H1 (cell line): ENCODE measurements at regions not wholly inside any gene's neighbourhood (a gene's known extent, or its start where the extent isn't known, plus 50 kb on each side); places are given as distances from the start of the nearest gene placed in this dataset.

Experiments
- CTCF ChIA-PET: fragments of 300-600 bp; sonication (Branson Sonifier 250); formaldehyde crosslinking; loops from one replicate; lab custom pipeline; 2021; ENCODE audit not compliant: partially characterized antibody; lab: Charles Lee
- POLR2A ChIA-PET: fragments of 300-600 bp; sonication (Branson Sonifier 250); formaldehyde crosslinking; loops from one replicate; lab custom pipeline; 2021; ENCODE audit warnings: inconsistent platforms; ENCODE audit not compliant: partially characterized antibody; lab: Charles Lee
- DNase-seq, 2 experiments: peaks; one replicate each; pipeline versions ENCODE4 v3.0.0 to v3.0.0-alpha.2; 2010 to 2022; ENCODE audit warnings: low spot score in 2 of 2, low read depth in 1 of 2, mixed read lengths in 1 of 2
- FAIRE-seq: peaks from 2 replicates; lab custom pipeline; 2011; peaks lifted over from hg19 to GRCh38; lab: Jason Lieb, UNC
- H2AFZ ChIP-seq: 2 replicates; pipeline ENCODE4 v1.8.1; 2012; ENCODE audit warnings: low read length, inconsistent platforms
- H2AK5ac ChIP-seq: 2 replicates; pipeline ENCODE4 v1.6.1; 2013; ENCODE audit warnings: low read depth, low read length
- H2BK120ac ChIP-seq: replicated peaks from 2 replicates; pipeline ENCODE3; 2013; ENCODE audit warnings: low read depth, low read length, inconsistent platforms
- H2BK12ac ChIP-seq: 2 replicates; pipeline ENCODE4 v1.6.1; 2013; ENCODE audit warnings: low read depth, low read length
- H2BK15ac ChIP-seq: 2 replicates; pipeline ENCODE4 v1.6.1; 2013; ENCODE audit warnings: low read length
- H2BK20ac ChIP-seq: 2 replicates; pipeline ENCODE4 v1.6.1; 2013; ENCODE audit warnings: low read length
- H2BK5ac ChIP-seq: 2 replicates; pipeline ENCODE4 v1.6.1; 2013; ENCODE audit warnings: low read depth, low read length
- H3K14ac ChIP-seq: 2 replicates; pipeline ENCODE4 v1.6.1; 2013; ENCODE audit warnings: inconsistent platforms; ENCODE audit not compliant: insufficient read length
- H3K18ac ChIP-seq: 2 replicates; pipeline ENCODE4 v1.6.1; 2013; ENCODE audit warnings: low read length; ENCODE audit errors: extremely low read depth
- H3K23ac ChIP-seq: 2 replicates; pipeline ENCODE4 v1.6.1; 2013; ENCODE audit warnings: inconsistent platforms; ENCODE audit not compliant: insufficient read length
- H3K23me2 ChIP-seq: 2 replicates; pipeline ENCODE4 v1.6.1; 2013; ENCODE audit warnings: low read depth, low read length
- H3K27ac ChIP-seq: 2 replicates; pipeline ENCODE4 v1.6.1; 2011; ENCODE audit warnings: low read depth, low read length, inconsistent platforms
- H3K27me3 ChIP-seq, 4 experiments: replicated peaks in 1 of 4; 1 replicate in 1 of 4; 2 replicates in 3 of 4; pipeline versions ENCODE4 v1.6.1 to v1.8.1; 2011 to 2013; ENCODE audit warnings: low read length in 3 of 4, mild to moderate bottlenecking in 3 of 4, inconsistent platforms in 2 of 4, mixed read lengths in 2 of 4, moderate library complexity in 1 of 4; ENCODE audit not compliant: control insufficient read depth in 3 of 4, insufficient read depth in 3 of 4; ENCODE audit errors: extremely low read depth in 1 of 4
- H3K36me3 ChIP-seq, 4 experiments: 2 replicates each; pipeline versions ENCODE4 v1.6.1 to v1.8.1; 2011 to 2013; ENCODE audit warnings: mild to moderate bottlenecking in 4 of 4, low read length in 3 of 4, moderate library complexity in 2 of 4, control low read depth in 1 of 4, inconsistent platforms in 1 of 4; ENCODE audit not compliant: insufficient read depth in 4 of 4, control insufficient read depth in 2 of 4
- H3K4ac ChIP-seq: replicated peaks from 2 replicates; pipeline ENCODE3; 2013; ENCODE audit warnings: low read length, low read depth, mixed read lengths, inconsistent platforms; ENCODE audit not compliant: insufficient read length
- H3K4me1 ChIP-seq, 4 experiments: replicated peaks in 1 of 4; 1 replicate in 1 of 4; 2 replicates in 3 of 4; pipeline versions ENCODE4 v1.6.1 to v1.8.1; 2011 to 2013; ENCODE audit warnings: low read length in 3 of 4, inconsistent platforms in 2 of 4, mixed read lengths in 1 of 4; ENCODE audit not compliant: insufficient read depth in 4 of 4, control insufficient read depth in 3 of 4
- H3K4me2 ChIP-seq, 2 experiments: 2 replicates each; pipeline versions ENCODE4 v1.6.1 to v1.8.1; 2011 to 2013; ENCODE audit warnings: low read depth in 2 of 2, low read length in 2 of 2, control low read depth in 1 of 2, inconsistent platforms in 1 of 2, mild to moderate bottlenecking in 1 of 2; ENCODE audit not compliant: insufficient read depth in 1 of 2
- H3K4me3 ChIP-seq, 4 experiments: fragments of 200-600, 300-600 bp in 1 of 4; sonication (generic), shearing (Covaris generic), sonication (Bioruptor Twin) in 1 of 4; 2 replicates each; pipeline versions ENCODE4 v1.5.1 to v1.8.1; 2011 to 2016; ENCODE audit warnings: low read length in 4 of 4, low read depth in 3 of 4, control low read depth in 2 of 4, inconsistent platforms in 2 of 4, mild to moderate bottlenecking in 2 of 4, mixed read lengths in 1 of 4, moderate library complexity in 1 of 4; ENCODE audit not compliant: insufficient read depth in 2 of 4; ENCODE audit errors: extremely low read depth in 1 of 4
- H3K56ac ChIP-seq: replicated peaks from 2 replicates; pipeline ENCODE3; 2013; ENCODE audit warnings: low read depth, mild to moderate bottlenecking, mixed read lengths, low read length, inconsistent platforms; ENCODE audit not compliant: insufficient read length
- H3K79me1 ChIP-seq: 2 replicates; pipeline ENCODE4 v1.6.1; 2013; ENCODE audit warnings: low read depth, low read length, control low read depth
- H3K79me2 ChIP-seq, 2 experiments: 2 replicates each; pipeline versions ENCODE4 v1.6.1 to v1.8.1; 2012 to 2013; ENCODE audit warnings: low read length in 2 of 2, mild to moderate bottlenecking in 2 of 2, inconsistent platforms in 1 of 2; ENCODE audit not compliant: insufficient read depth in 2 of 2, control insufficient read depth in 1 of 2
- H3K9ac ChIP-seq, 4 experiments: replicated peaks in 1 of 4; 1 replicate in 1 of 4; 2 replicates in 3 of 4; pipeline versions ENCODE4 v1.6.1 to v1.8.1; 2011 to 2013; ENCODE audit warnings: low read depth in 3 of 4, low read length in 3 of 4, control low read depth in 2 of 4, mild to moderate bottlenecking in 2 of 4, moderate library complexity in 2 of 4, inconsistent platforms in 1 of 4; ENCODE audit errors: extremely low read depth in 1 of 4
- H3K9me3 ChIP-seq, 2 experiments: 2 replicates each; pipeline versions ENCODE4 v1.6.1 to v1.8.1; 2012 to 2013; ENCODE audit warnings: mild to moderate bottlenecking in 2 of 2, moderate library complexity in 2 of 2, control low read depth in 1 of 2, inconsistent platforms in 1 of 2, low read depth in 1 of 2, low read length in 1 of 2, mixed read lengths in 1 of 2; ENCODE audit not compliant: insufficient read depth in 2 of 2
- H4K20me1 ChIP-seq, 2 experiments: replicated peaks in 1 of 2; 2 replicates each; pipeline versions ENCODE3 to v1.8.1; 2011 to 2013; ENCODE audit warnings: inconsistent platforms in 2 of 2, low read length in 2 of 2, mild to moderate bottlenecking in 1 of 2; ENCODE audit not compliant: insufficient read depth in 2 of 2, control insufficient read depth in 1 of 2
- H4K5ac ChIP-seq: 2 replicates; pipeline ENCODE4 v1.6.1; 2013; ENCODE audit warnings: low read length, low read depth, mixed read lengths, inconsistent platforms; ENCODE audit not compliant: insufficient read length
- H4K8ac ChIP-seq: 2 replicates; pipeline ENCODE4 v1.8.0; 2013; ENCODE audit warnings: mild to moderate bottlenecking, moderate library complexity, low read length, inconsistent platforms; ENCODE audit not compliant: insufficient read depth; ENCODE audit errors: extremely low read depth
- H4K91ac ChIP-seq: replicated peaks from 2 replicates; pipeline ENCODE3; 2013; ENCODE audit warnings: low read length, mixed read lengths, inconsistent platforms; ENCODE audit not compliant: insufficient read length
- BACH1 ChIP-seq: IDR thresholded peaks from 2 replicates; pipeline ENCODE4 v1.6.1; 2012; ENCODE audit warnings: low read length, improper control_type of control experiment
- BCL11A ChIP-seq, 2 experiments: IDR thresholded peaks; one replicate each; pipeline ENCODE4 v1.6.1; 2011; ENCODE audit warnings: low read depth in 2 of 2, low read length in 2 of 2, mild to moderate bottlenecking in 2 of 2
- GABPA ChIP-seq: IDR thresholded peaks from 2 replicates; pipeline ENCODE4 v1.6.1; 2011; ENCODE audit warnings: mild to moderate bottlenecking, low read length, moderate library complexity, borderline replicate concordance; ENCODE audit not compliant: insufficient read depth
- HDAC2 ChIP-seq, 2 experiments: fragments of 300-600 bp in 1 of 2; sonication (generic) in 1 of 2; IDR thresholded peaks; 2 replicates each; pipeline ENCODE4 v1.6.1; 2011 to 2012; ENCODE audit warnings: low read depth in 2 of 2, low read length in 2 of 2, mild to moderate bottlenecking in 2 of 2, moderate library complexity in 2 of 2, borderline replicate concordance in 1 of 2, inconsistent platforms in 1 of 2
- NANOG ChIP-seq: IDR thresholded peaks from 2 replicates; pipeline ENCODE4 v1.6.1; 2011; ENCODE audit warnings: low read length, low read depth, mild to moderate bottlenecking, inconsistent platforms; ENCODE audit not compliant: insufficient read depth, poor library complexity, severe bottlenecking
- POLR2AphosphoS5 ChIP-seq: IDR thresholded peaks from 2 replicates; pipeline ENCODE4 v1.6.1; 2011; ENCODE audit warnings: low read depth, low read length
- POU5F1 ChIP-seq: IDR thresholded peaks from 2 replicates; pipeline ENCODE4 v1.6.1; 2011; ENCODE audit warnings: low read depth, mild to moderate bottlenecking, low read length, moderate library complexity
- RFX5 ChIP-seq: IDR thresholded peaks from 2 replicates; pipeline ENCODE4 v1.6.1; 2011; ENCODE audit warnings: low read depth, low read length, improper control_type of control experiment, borderline replicate concordance
- SAP30 ChIP-seq: fragments of 300-600 bp; sonication (generic); IDR thresholded peaks from 2 replicates; pipeline ENCODE4 v1.7.1; 2012; ENCODE audit warnings: low read length, moderate library complexity, mild to moderate bottlenecking, inconsistent platforms; ENCODE audit not compliant: insufficient read depth, insufficient replicate concordance
- SIX5 ChIP-seq: IDR thresholded peaks from 2 replicates; pipeline ENCODE4 v1.6.1; 2011; ENCODE audit warnings: mild to moderate bottlenecking, low read depth, low read length
- TAF7 ChIP-seq: optimal IDR thresholded peaks from 2 replicates; pipeline ENCODE3; 2011; ENCODE audit warnings: low read depth, mild to moderate bottlenecking, inconsistent platforms, low read length, moderate library complexity, borderline replicate concordance
- TEAD4 ChIP-seq: IDR thresholded peaks from 2 replicates; pipeline ENCODE4 v1.6.1; 2012; ENCODE audit warnings: low read depth, low read length, inconsistent platforms, mixed read lengths
- ZNF274 ChIP-seq: IDR thresholded peaks from 2 replicates; pipeline ENCODE4 v1.7.0; 2012; ENCODE audit warnings: low read length, borderline replicate concordance; ENCODE audit errors: extremely low read depth
- WGBS, 2 experiments: shearing (Covaris generic) in 1 of 2; methylation state at CpG; one replicate each; pipeline versions ENCODE4 v1.1.6 to v1.1.7; 2013 to 2015; ENCODE audit warnings: low lambda C conversion rate in 2 of 2, mixed read lengths in 2 of 2, inconsistent platforms in 1 of 2, low coverage in 1 of 2, missing lambda C conversion rate in 1 of 2; ENCODE audit not compliant: insufficient replicate concordance in 2 of 2, insufficient coverage in 1 of 2, insufficient read length in 1 of 2; ENCODE audit errors: extremely low coverage in 1 of 2, missing lambda C conversion rate in 1 of 2; 5-methylcytosine and 5-hydroxymethylcytosine counted together

DNA sequence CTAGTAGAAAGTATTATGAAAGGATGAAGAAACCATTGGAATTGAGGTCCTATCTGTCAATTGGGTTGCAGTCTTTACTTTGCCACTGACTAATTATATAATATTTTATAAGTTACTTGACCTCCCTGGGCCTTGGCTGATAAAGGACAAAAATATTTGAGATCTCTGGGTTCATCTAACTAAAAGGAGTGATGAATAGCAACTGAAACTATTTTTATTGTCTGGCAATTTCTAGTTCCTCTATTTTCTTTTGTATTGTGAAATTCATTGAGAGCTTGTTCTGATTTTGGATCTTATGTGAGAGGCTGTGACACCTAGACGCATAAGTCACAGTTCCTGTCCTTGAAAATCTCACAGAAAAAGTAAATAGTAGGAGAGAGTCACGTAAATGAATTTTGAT, 415.7 kb upstream of the ATP2B1 start:
- FAIRE-seq (no peak), DNase-seq (no peak)
- Histone ChIP-seq H3K4ac (no peak overlapping the region), H3K27me3 (no peaks in the 10 kb centered on the region), H3K79me2 (no peaks in the 10 kb centered on the region), H3K4me1 (no peaks in the 10 kb centered on the region), H4K20me1 (no peaks in the 10 kb centered on the region), H3K36me3 (no peaks in the 10 kb centered on the region), H3K18ac (no peak overlapping the region), H3K4me3 (no peak overlapping the region), H2BK5ac (no peak overlapping the region), H4K91ac (no peak overlapping the region), H2AFZ (no peak overlapping the region), H2AK5ac (no peak overlapping the region), H2BK15ac (no peak overlapping the region), H4K8ac (no peak overlapping the region), H2BK12ac (no peak overlapping the region), H4K5ac (no peak overlapping the region), H3K56ac (no peak overlapping the region), H3K9me3 (no peaks in the 10 kb centered on the region), H2BK20ac (no peak overlapping the region), H3K4me2 (no peak overlapping the region), H3K9ac (no peak overlapping the region), H3K23ac (no peak overlapping the region), H3K27ac (no peak overlapping the region), H3K23me2 (no peaks in the 10 kb centered on the region), H2BK120ac (no peak overlapping the region), H3K14ac (no peak overlapping the region), H3K79me1 (no peaks in the 10 kb centered on the region)
- CTCF ChIA-PET = interaction anchor here (1.4 kb wide), 1 partner anchor 20 kb away, joined by 5 read pairs; no protein-coding TSS in a partner anchor
- POLR2A ChIA-PET = no interaction called here
- 92% methylated on average over 2 of the region's 2 CpGs; no CpG with 5 or more reads in 1 of the 2 experiments for WGBS, 2 experiments
- TF ChIP-seq TEAD4 = no peak
- no peak for TF ChIP-seq BCL11A (IDR thresholded peaks at IDR 0.05; ENCODE audit: low read depth in 2 of 2, low read length in 2 of 2)
- TF ChIP-seq BACH1 = no peak
- TF ChIP-seq HDAC2 (IDR thresholded peaks at IDR 0.05; ENCODE audit: borderline replicate concordance in 1 of 2, low read depth in 2 of 2, low read length in 2 of 2) = no peak
- no peak for TF ChIP-seq NANOG
- TF ChIP-seq TAF7 = no peak
- TF ChIP-seq POU5F1 = no peak
- TF ChIP-seq RFX5 = no peak
- no peak for TF ChIP-seq ZNF274
- no peak for TF ChIP-seq GABPA
- TF ChIP-seq POLR2AphosphoS5 = no peak
- no peak for TF ChIP-seq SAP30
- TF ChIP-seq SIX5 = no peak
